A549 (cell line): ENCODE measurements at regions not wholly inside any gene's neighbourhood (a gene's known extent, or its start where the extent isn't known, plus 50 kb on each side); places are given as distances from the start of the nearest gene placed in this dataset.

Source experiments
- ATAC-seq, 2 experiments: fragments of 200-7000 bp in 1 of 2; fragments of >200 bp in 1 of 2; cut with Nextera tagmentation in 1 of 2; cut with Tn5 transposase in 1 of 2; 3 replicates each; pipeline versions ENCODE4 v1.8.0 to v1.9.1; 2018 to 2020; ENCODE audit warnings: mild to moderate bottlenecking in 1 of 2, moderate library complexity in 1 of 2
- CTCF ChIA-PET: fragments of 300-600 bp; sonication (Branson Sonifier 250); formaldehyde crosslinking; extraction: SDS; loops from one replicate; lab custom pipeline; 2021; ENCODE audit warnings: antibody characterized with exemption, inconsistent platforms; lab: Yijun Ruan, JAX
- POLR2A ChIA-PET: fragments of 350-600 bp; formaldehyde crosslinking; extraction: SDS; loops from one replicate; lab custom pipeline; 2021; ENCODE audit warnings: antibody characterized with exemption, inconsistent platforms; lab: Yijun Ruan, JAX
- DNase-seq, 2 experiments: peaks; one replicate each; pipeline versions ENCODE4 v3.0.0 to v3.0.0-alpha.2; 2011 to 2016; ENCODE audit warnings: low read depth in 1 of 2, low spot score in 1 of 2
- FAIRE-seq: peaks from 2 replicates; lab custom pipeline; 2011; peaks lifted over from hg19 to GRCh38; lab: Jason Lieb, UNC
- H3K27ac ChIP-seq, 2 experiments: fragments of >200 bp; sonication (Bioruptor Twin); formaldehyde crosslinking; 3 replicates each; pipeline ENCODE4 v1.5.1; 2016 to 2017
- H3K4me1 ChIP-seq: fragments of >200 bp; sonication (Bioruptor Twin); formaldehyde crosslinking; 3 replicates; pipeline ENCODE4 v1.6.1; 2016
- H3K4me2 ChIP-seq: fragments of >200 bp; sonication (Bioruptor Twin); formaldehyde crosslinking; 3 replicates; pipeline ENCODE4 v1.6.1; 2016
- H3K4me3 ChIP-seq: fragments of >200 bp; sonication (Bioruptor Twin); formaldehyde crosslinking; 3 replicates; pipeline ENCODE4 v1.5.1; 2016
- H3K9me3 ChIP-seq: fragments of >200 bp; sonication (Bioruptor Twin); formaldehyde crosslinking; 3 replicates; pipeline ENCODE4 v1.6.1; 2016
- BHLHE40 ChIP-seq: IDR thresholded peaks from 2 replicates; pipeline ENCODE4 v1.6.1; 2012; ENCODE audit warnings: low read depth, low read length, inconsistent platforms
- CBX2 ChIP-seq: fragments of 200-600 bp; sonication (generic); IDR thresholded peaks from 2 replicates; pipeline ENCODE4 v1.6.1; 2016; ENCODE audit warnings: low read depth, mild to moderate bottlenecking, borderline replicate concordance
- CEBPB ChIP-seq, 2 experiments: fragments of >200 bp in 1 of 2; sonication (Bioruptor Twin) in 1 of 2; formaldehyde crosslinking in 1 of 2; IDR thresholded peaks; 2 replicates each; pipeline ENCODE4 v1.6.1; 2012 to 2016
- EHF ChIP-seq: fragments of 250-450 bp; sonication (Bioruptor Pico); IDR thresholded peaks from 2 replicates; pipeline ENCODE4 v1.5.0; 2020; ENCODE audit warnings: mild to moderate bottlenecking
- ESRRA ChIP-seq: fragments of 150-350 bp; IDR thresholded peaks from 2 replicates; pipeline ENCODE4 v1.6.1; 2014; ENCODE audit warnings: mild to moderate bottlenecking, low read length, borderline replicate concordance
- FOSL2 ChIP-seq, 2 experiments: fragments of 450-650 bp in 1 of 2; fragments of >200 bp in 1 of 2; sonication (Bioruptor Twin) in 1 of 2; formaldehyde crosslinking; IDR thresholded peaks; 2 replicates each; pipeline versions ENCODE4 v1.5.0 to v1.6.1; 2016 to 2020; ENCODE audit warnings: mild to moderate bottlenecking in 1 of 2, moderate library complexity in 1 of 2
- FOXS1 ChIP-seq: fragments of 250-450 bp; sonication (Bioruptor Pico); IDR thresholded peaks from 2 replicates; pipeline ENCODE4 v1.5.0; 2020; ENCODE audit warnings: mild to moderate bottlenecking, moderate library complexity
- GATA3 ChIP-seq: IDR thresholded peaks from 2 replicates; pipeline ENCODE4 v1.6.1; 2012; ENCODE audit warnings: borderline replicate concordance
- HDAC2 ChIP-seq: fragments of 200-600 bp; sonication (generic); IDR thresholded peaks from 2 replicates; pipeline ENCODE4 v1.6.1; 2016
- HEYL ChIP-seq: fragments of 250-450 bp; sonication (Bioruptor Pico); IDR thresholded peaks from 2 replicates; pipeline ENCODE4 v1.8.0; 2021; ENCODE audit warnings: mild to moderate bottlenecking, moderate library complexity
- KDM1A ChIP-seq: fragments of 200-600 bp; sonication (generic); IDR thresholded peaks from 2 replicates; pipeline ENCODE4 v1.6.1; 2016; ENCODE audit warnings: low read depth, mild to moderate bottlenecking
- KDM5A ChIP-seq: fragments of 200-600 bp; sonication (generic); IDR thresholded peaks from 2 replicates; pipeline ENCODE4 v1.6.1; 2016; ENCODE audit warnings: antibody characterized with exemption, mild to moderate bottlenecking
- MAFK ChIP-seq: fragments of 450-650 bp; IDR thresholded peaks from 2 replicates; pipeline ENCODE4 v1.6.1; 2014; ENCODE audit not compliant: partially characterized antibody
- NPAS2 ChIP-seq: fragments of 250-450 bp; sonication (Bioruptor Pico); IDR thresholded peaks from 2 replicates; pipeline ENCODE4 v1.8.0; 2022; ENCODE audit warnings: mild to moderate bottlenecking, moderate library complexity, borderline replicate concordance
- NR3C1 ChIP-seq: fragments of >200 bp; sonication (Bioruptor Twin); formaldehyde crosslinking; IDR thresholded peaks from 3 replicates; pipeline ENCODE4 v1.6.1; 2017
- POLR2A ChIP-seq: IDR thresholded peaks from 2 replicates; pipeline ENCODE4 v1.6.1; 2012; ENCODE audit warnings: mild to moderate bottlenecking, low read length
- POLR2AphosphoS2 ChIP-seq: conservative IDR thresholded peaks from 2 replicates; pipeline ENCODE4 v1.6.1; 2012; ENCODE audit warnings: low read length, improper control_type of control experiment, inconsistent platforms
- RAD21 ChIP-seq, 2 experiments: fragments of >200 bp in 1 of 2; sonication (Bioruptor Twin) in 1 of 2; formaldehyde crosslinking in 1 of 2; IDR thresholded peaks in 1 of 2; conservative IDR thresholded peaks in 1 of 2; 2 replicates in 1 of 2; 3 replicates in 1 of 2; pipeline ENCODE4 v1.6.1; 2012 to 2018; ENCODE audit warnings: inconsistent platforms in 1 of 2
- RCOR1 ChIP-seq: fragments of 150-350 bp; IDR thresholded peaks from 2 replicates; pipeline ENCODE4 v1.6.1; 2014; ENCODE audit warnings: antibody characterized with exemption, low read length, low read depth
- RFX5 ChIP-seq: fragments of 450-650 bp; IDR thresholded peaks from 2 replicates; pipeline ENCODE4 v1.7.1; 2014; ENCODE audit warnings: antibody characterized with exemption, mild to moderate bottlenecking, moderate library complexity
- RNF2 ChIP-seq: fragments of 200-600 bp; sonication (generic); IDR thresholded peaks from 2 replicates; pipeline ENCODE4 v1.6.1; 2016; ENCODE audit warnings: low read depth, mild to moderate bottlenecking, antibody characterized with exemption, moderate library complexity, borderline replicate concordance
- SMC3 ChIP-seq: fragments of >200 bp; sonication (Bioruptor Twin); formaldehyde crosslinking; IDR thresholded peaks from 3 replicates; pipeline ENCODE4 v1.6.1; 2018; ENCODE audit warnings: inconsistent platforms
- TFCP2L1 ChIP-seq: fragments of 250-450 bp; sonication (Bioruptor Pico); IDR thresholded peaks from 2 replicates; pipeline ENCODE4 v1.5.0; 2021; ENCODE audit warnings: mild to moderate bottlenecking
- ZSCAN20 ChIP-seq: fragments of 250-450 bp; sonication (Bioruptor Pico); IDR thresholded peaks from 2 replicates; pipeline ENCODE4 v1.8.0; 2022; ENCODE audit warnings: mild to moderate bottlenecking, moderate library complexity
- WGBS: methylation state at CpG from one replicate; pipeline ENCODE4 v1.1.6; 2017; ENCODE audit errors: missing lambda C conversion rate; 5-methylcytosine and 5-hydroxymethylcytosine counted together
- TF ChIP-seq, protein P1 (sequence below): fragments of >200 bp; sonication (Bioruptor Twin); formaldehyde crosslinking; IDR thresholded peaks from 3 replicates; pipeline ENCODE4 v1.6.1; 2016
- TF ChIP-seq, protein P2 (sequence below): IDR thresholded peaks from 2 replicates; pipeline ENCODE4 v1.6.1; 2012
- TF ChIP-seq, protein P3 (sequence below): fragments of >200 bp; sonication (Bioruptor Twin); formaldehyde crosslinking; IDR thresholded peaks from 3 replicates; pipeline ENCODE4 v1.5.1; 2016
- TF ChIP-seq, protein P4 (sequence below): fragments of 150-350 bp; IDR thresholded peaks from 2 replicates; pipeline ENCODE4 v1.6.1; 2014; ENCODE audit warnings: low read depth, mild to moderate bottlenecking, low read length

DNA sequence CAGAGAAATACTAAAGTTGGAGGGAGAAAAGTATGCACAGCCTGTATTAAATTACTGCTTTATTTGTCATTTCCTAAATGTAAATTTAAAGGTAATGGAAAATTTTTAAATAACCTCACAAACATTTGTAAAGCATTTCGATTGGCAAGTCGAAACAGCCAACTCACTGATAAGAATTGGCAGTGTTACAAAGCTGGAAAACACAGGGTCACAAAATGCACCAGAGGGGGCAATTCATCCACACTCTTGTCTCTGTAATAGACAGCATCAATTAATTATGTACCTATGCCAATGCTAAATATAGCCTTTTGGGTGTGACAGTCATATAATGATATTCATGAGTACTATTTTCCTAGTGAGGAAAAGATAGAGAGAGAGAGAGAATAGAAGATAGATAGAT lies 140.6 kb upstream of the PRLR start:
- Histone ChIP-seq H3K4me3 (no peak overlapping the region), H3K4me1 (no peaks in the 10 kb centered on the region), H3K9me3 (no peaks in the 10 kb centered on the region), H3K4me2 (no peak overlapping the region), H3K27ac (no peak overlapping the region)
- ChIA-PET POLR2A (no interaction called here), CTCF (interaction anchor here (1.2 kb wide), 1 partner anchor 9 kb away, joined by 3 read pairs; no protein-coding TSS in a partner anchor)
- FAIRE-seq (no peak), ATAC-seq (no peak), DNase-seq (no peak)
- TF ChIP-seq, protein P1, sequence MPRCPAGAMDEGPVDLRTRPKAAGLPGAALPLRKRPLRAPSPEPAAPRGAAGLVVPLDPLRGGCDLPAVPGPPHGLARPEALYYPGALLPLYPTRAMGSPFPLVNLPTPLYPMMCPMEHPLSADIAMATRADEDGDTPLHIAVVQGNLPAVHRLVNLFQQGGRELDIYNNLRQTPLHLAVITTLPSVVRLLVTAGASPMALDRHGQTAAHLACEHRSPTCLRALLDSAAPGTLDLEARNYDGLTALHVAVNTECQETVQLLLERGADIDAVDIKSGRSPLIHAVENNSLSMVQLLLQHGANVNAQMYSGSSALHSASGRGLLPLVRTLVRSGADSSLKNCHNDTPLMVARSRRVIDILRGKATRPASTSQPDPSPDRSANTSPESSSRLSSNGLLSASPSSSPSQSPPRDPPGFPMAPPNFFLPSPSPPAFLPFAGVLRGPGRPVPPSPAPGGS, result no peak
- no peak for TF ChIP-seq POLR2AphosphoS2
- TF ChIP-seq ZSCAN20 (CRISPR knock-in tag), result no peak
- no peak for TF ChIP-seq FOSL2 (IDR thresholded peaks at IDR 0.05)
- no peak for TF ChIP-seq FOSL2 (CRISPR knock-in tag; IDR thresholded peaks at IDR 0.05)
- 1% methylated on average over 2 of the region's 2 CpGs for WGBS

DNA sequence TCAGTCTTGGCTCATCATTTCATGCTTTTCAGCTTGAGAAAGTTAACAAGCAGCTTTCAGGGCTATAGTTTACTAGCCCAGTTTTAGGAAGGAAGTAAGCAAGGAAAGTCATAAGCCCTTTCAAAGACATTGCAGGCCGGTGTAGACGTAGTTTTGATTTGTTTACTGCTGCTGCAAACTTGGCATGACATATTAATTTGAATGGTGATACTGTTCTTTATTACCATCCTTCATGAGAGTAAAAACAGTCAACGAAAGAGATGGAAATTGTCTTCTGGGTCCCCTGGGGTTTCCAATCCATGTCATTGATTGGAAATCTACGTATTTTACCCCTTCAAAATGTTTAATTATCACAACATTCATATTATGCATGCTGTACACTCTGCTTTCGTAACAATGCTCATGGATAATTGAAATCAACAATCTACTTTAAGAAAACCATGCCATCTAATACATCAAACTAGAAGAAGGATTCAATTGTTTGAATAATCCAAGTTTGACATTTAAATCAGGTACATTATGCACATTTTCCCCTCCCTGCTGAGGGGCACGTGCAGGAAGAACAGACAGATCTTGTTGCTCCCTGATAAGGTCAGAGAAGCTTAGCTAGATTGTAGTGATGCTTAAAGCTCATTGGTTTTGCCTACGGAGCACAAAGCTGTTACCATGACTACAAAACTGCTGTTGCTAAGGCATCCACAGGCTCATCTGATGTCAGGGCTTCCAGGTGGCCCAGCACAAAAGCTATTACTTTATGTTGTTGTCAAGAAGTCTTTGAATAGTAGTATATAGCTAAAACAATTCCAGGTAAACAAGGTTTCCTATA lies 139.9 kb upstream of the PRLR start:
- Histone ChIP-seq H3K4me1 (no peaks in the 10 kb centered on the region), H3K4me3 (no peak overlapping the region), H3K27ac (no peak overlapping the region), H3K9me3 (no peaks in the 10 kb centered on the region), H3K4me2 (no peak overlapping the region)
- no peak for FAIRE-seq
- DNase-seq, result no peak
- POLR2A ChIA-PET, result no interaction called here
- no peak for ATAC-seq
- 3% methylated on average over 7 of the region's 7 CpGs for WGBS
- TF ChIP-seq, protein P2, sequence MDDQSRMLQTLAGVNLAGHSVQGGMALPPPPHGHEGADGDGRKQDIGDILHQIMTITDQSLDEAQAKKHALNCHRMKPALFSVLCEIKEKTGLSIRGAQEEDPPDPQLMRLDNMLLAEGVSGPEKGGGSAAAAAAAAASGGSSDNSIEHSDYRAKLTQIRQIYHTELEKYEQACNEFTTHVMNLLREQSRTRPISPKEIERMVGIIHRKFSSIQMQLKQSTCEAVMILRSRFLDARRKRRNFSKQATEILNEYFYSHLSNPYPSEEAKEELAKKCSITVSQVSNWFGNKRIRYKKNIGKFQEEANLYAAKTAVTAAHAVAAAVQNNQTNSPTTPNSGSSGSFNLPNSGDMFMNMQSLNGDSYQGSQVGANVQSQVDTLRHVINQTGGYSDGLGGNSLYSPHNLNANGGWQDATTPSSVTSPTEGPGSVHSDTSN, result no peak
- TF ChIP-seq, protein P3, sequence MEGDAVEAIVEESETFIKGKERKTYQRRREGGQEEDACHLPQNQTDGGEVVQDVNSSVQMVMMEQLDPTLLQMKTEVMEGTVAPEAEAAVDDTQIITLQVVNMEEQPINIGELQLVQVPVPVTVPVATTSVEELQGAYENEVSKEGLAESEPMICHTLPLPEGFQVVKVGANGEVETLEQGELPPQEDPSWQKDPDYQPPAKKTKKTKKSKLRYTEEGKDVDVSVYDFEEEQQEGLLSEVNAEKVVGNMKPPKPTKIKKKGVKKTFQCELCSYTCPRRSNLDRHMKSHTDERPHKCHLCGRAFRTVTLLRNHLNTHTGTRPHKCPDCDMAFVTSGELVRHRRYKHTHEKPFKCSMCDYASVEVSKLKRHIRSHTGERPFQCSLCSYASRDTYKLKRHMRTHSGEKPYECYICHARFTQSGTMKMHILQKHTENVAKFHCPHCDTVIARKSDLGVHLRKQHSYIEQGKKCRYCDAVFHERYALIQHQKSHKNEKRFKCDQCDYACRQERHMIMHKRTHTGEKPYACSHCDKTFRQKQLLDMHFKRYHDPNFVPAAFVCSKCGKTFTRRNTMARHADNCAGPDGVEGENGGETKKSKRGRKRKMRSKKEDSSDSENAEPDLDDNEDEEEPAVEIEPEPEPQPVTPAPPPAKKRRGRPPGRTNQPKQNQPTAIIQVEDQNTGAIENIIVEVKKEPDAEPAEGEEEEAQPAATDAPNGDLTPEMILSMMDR, result no peak
- no peak for TF ChIP-seq FOXS1 (CRISPR knock-in tag)
- no peak for TF ChIP-seq RNF2
- no peak for TF ChIP-seq RFX5
- no peak for TF ChIP-seq MAFK
- no peak for TF ChIP-seq CBX2
- TF ChIP-seq TFCP2L1 (CRISPR knock-in tag), result no peak
- no peak for TF ChIP-seq EHF
- no peak for TF ChIP-seq POLR2AphosphoS2
- TF ChIP-seq GATA3, result no peak
- TF ChIP-seq RAD21 (conservative IDR thresholded peaks at IDR 0.05 in 1 of 2, IDR thresholded peaks at IDR 0.05 in 1 of 2), result no peak
- CTCF ChIA-PET, result interaction anchor here (0.8 to 1.2 kb wide), 2 partner anchors 10 to 13 kb away, joined by 3 read pairs; no protein-coding TSS in a partner anchor

DNA sequence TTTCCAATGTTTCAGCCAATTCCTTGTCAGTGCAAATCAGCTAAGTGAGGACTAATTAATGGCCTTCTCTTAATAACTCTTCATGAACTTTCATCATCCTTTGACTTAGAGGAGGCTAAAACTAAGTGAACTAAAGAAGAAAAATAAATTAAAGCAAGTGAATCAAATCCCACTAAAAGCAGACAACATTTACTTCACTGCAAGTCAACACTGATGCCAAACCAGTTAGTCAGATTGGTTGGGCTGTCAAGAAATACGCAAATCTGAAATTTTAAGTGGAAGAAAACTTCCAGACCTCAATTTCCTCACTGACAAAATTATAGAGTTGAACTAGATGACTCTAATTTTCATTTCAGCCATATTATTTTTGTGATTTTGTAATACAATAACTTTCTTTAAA lies 137.2 kb upstream of the PRLR start:
- H3K9me3 ChIP-seq, result no peaks in the 10 kb centered on the region
- H3K4me1 ChIP-seq, result no peaks in the 10 kb centered on the region
- ATAC-seq (no peak), DNase-seq (no peak), FAIRE-seq (no peak)
- no peak overlapping the region for H3K4me3 ChIP-seq
- WGBS, result 4% methylated on average over 1 of the region's 1 CpG
- POLR2A ChIA-PET, result no interaction called here
- TF ChIP-seq NPAS2 (CRISPR knock-in tag) (no peak), BHLHE40 (no peak), KDM5A (no peak), ESRRA (no peak), SMC3 (no peak), HEYL (CRISPR knock-in tag) (no peak), KDM1A (no peak), HDAC2 (no peak), NR3C1 (no peak), POLR2A (no peak), RNF2 (no peak), RFX5 (no peak), CEBPB (IDR thresholded peaks at IDR 0.05) (no peak), RCOR1 (no peak)
- TF ChIP-seq, protein P4, sequence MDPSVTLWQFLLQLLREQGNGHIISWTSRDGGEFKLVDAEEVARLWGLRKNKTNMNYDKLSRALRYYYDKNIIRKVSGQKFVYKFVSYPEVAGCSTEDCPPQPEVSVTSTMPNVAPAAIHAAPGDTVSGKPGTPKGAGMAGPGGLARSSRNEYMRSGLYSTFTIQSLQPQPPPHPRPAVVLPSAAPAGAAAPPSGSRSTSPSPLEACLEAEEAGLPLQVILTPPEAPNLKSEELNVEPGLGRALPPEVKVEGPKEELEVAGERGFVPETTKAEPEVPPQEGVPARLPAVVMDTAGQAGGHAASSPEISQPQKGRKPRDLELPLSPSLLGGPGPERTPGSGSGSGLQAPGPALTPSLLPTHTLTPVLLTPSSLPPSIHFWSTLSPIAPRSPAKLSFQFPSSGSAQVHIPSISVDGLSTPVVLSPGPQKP, result no peak
- no peak overlapping the region for H3K4me2 ChIP-seq
- H3K27ac ChIP-seq, result no peak overlapping the region
- CTCF ChIA-PET, result no interaction called here
